Pons (tissue), 1 donor: ENCODE measurements at regions not wholly inside any gene's neighbourhood (a gene's known extent, or its start where the extent isn't known, plus 50 kb on each side); places are given as distances from the start of the nearest gene placed in this dataset.

ENCODE experiments used
- DNase-seq: peaks from one replicate; pipeline ENCODE4 v3.0.0-alpha.2; 2016; ENCODE audit warnings: low spot score

GRCh38 chr3:43994657-43995546 lies 246.8 kb upstream of the TOPAZ1 start:
- DNase-seq = no peak

GRCh38 chr3:43995547-43996378 lies 245.9 kb upstream of the TOPAZ1 start:
- no peak for DNase-seq

- DNase-seq = peak; percentile 24
These were observed 245.0 kb upstream of the TOPAZ1 start for GRCh38 chr3:43996379-43997301.

- DNase-seq = peak; percentile 0
These were observed 244.4 kb upstream of the TOPAZ1 start for GRCh38 chr3:43997316-43997715.

GRCh38 chr3:43997788-43998369 lies 243.8 kb upstream of the TOPAZ1 start:
- peak; percentile 13 for DNase-seq

- DNase-seq = no peak
These were observed 243.3 kb upstream of the TOPAZ1 start for GRCh38 chr3:43998370-43998835.

- DNase-seq = peak; percentile 67
These were observed 242.6 kb upstream of the TOPAZ1 start for GRCh38 chr3:43998836-43999727.

GRCh38 chr3:43999728-44000319 lies 241.9 kb upstream of the TOPAZ1 start:
- DNase-seq = no peak

- no peak for DNase-seq
These were observed 241.1 kb upstream of the TOPAZ1 start for GRCh38 chr3:44000586-44000985.

GRCh38 chr3:44001072-44001471 lies 240.6 kb upstream of the TOPAZ1 start:
- DNase-seq = no peak

- no peak for DNase-seq
These were observed 237.9 kb upstream of the TOPAZ1 start for GRCh38 chr3:44003801-44004200.

- no peak for DNase-seq
These were observed 230.0 kb upstream of the TOPAZ1 start for GRCh38 chr3:44011680-44012079.

- no peak for DNase-seq
These were observed 229.4 kb upstream of the TOPAZ1 start for GRCh38 chr3:44012160-44012899.

- peak; percentile 67 for DNase-seq
These were observed 227.7 kb upstream of the TOPAZ1 start for GRCh38 chr3:44013967-44014366.

- no peak for DNase-seq
These were observed 226.5 kb upstream of the TOPAZ1 start for GRCh38 chr3:44015170-44015569.

GRCh38 chr3:44016818-44017217 lies 224.9 kb upstream of the TOPAZ1 start:
- DNase-seq = no peak

GRCh38 chr3:44018926-44019325 lies 222.8 kb upstream of the TOPAZ1 start:
- no peak for DNase-seq

- DNase-seq = peak; percentile 70
These were observed 221.9 kb upstream of the TOPAZ1 start for GRCh38 chr3:44019736-44020135.

- no peak for DNase-seq
These were observed 221.5 kb upstream of the TOPAZ1 start for GRCh38 chr3:44020143-44020542.
